Transverse colon (tissue), 4 donors: ENCODE measurements at regions not wholly inside any gene's neighbourhood (a gene's known extent, or its start where the extent isn't known, plus 50 kb on each side); places are given as distances from the start of the nearest gene placed in this dataset.

ENCODE experiments used
- CTCF ChIP-seq, 5 experiments: fragments of 200-600 bp in 3 of 5; fragments of 450-650 bp in 2 of 5; sonication (generic) in 3 of 5; IDR thresholded peaks; 1 replicate in 2 of 5; 2 replicates in 3 of 5; pipeline ENCODE4 v1.5.1; 2016 to 2017; ENCODE audit warnings: antibody characterized with exemption in 5 of 5, inconsistent platforms in 3 of 5, mild to moderate bottlenecking in 2 of 5, moderate library complexity in 1 of 5
- EP300 ChIP-seq: sonication (generic); formaldehyde crosslinking; IDR thresholded peaks from one replicate; pipeline ENCODE4 v1.6.1; 2017; ENCODE audit warnings: antibody characterized with exemption, low read depth
- POLR2A ChIP-seq: fragments of 450-650 bp; IDR thresholded peaks from one replicate; pipeline ENCODE4 v1.6.1; 2016; ENCODE audit warnings: antibody characterized with exemption, mild to moderate bottlenecking, moderate library complexity
- POLR2AphosphoS5 ChIP-seq, 3 donors: sonication (generic); formaldehyde crosslinking; IDR thresholded peaks; one replicate each; pipeline ENCODE4 v1.6.1; 2016; ENCODE audit warnings: antibody characterized with exemption in 3 of 3

- TF ChIP-seq CTCF (IDR thresholded peaks at IDR 0.05) (no peak), POLR2A (no peak), EP300 (no peak), POLR2AphosphoS5 (IDR thresholded peaks at IDR 0.05) (no peak)
These were observed 134.0 kb upstream of the TARS1 start for GRCh38 chr5:33306758-33307157.
